PC-9 (cell line): ENCODE measurements at regions not wholly inside any gene's neighbourhood (a gene's known extent, or its start where the extent isn't known, plus 50 kb on each side); places are given as distances from the start of the nearest gene placed in this dataset.

Experiments used
- BruUV-seq: library from RNA; stranded (reverse); fragments of 400-500 nt; replicated peaks from 2 replicates; lab custom pipeline; 2021; lab: Mats Ljungman, UMichigan
- CTCF ChIA-PET: fragments of 300-600 bp; sonication (Branson Sonifier 250); formaldehyde crosslinking; loops from one replicate; lab custom pipeline; 2022; ENCODE audit warnings: antibody characterized with exemption; lab: Charles Lee
- POLR2A ChIA-PET: fragments of 300-600 bp; sonication (Branson Sonifier 250); formaldehyde crosslinking; loops from one replicate; lab custom pipeline; 2022; ENCODE audit warnings: antibody characterized with exemption; ENCODE audit not compliant: unreplicated experiment; lab: Charles Lee
- DNase-seq, 2 experiments: peaks; one replicate each; pipeline versions ENCODE4 v3.0.0 to v3.0.0-alpha.2; 2015 to 2022; ENCODE audit warnings: mixed read lengths in 1 of 2
- H2AFZ ChIP-seq: fragments of 200-600 bp; sonication (generic); 2 replicates; pipeline ENCODE4 v1.8.1; 2017; ENCODE audit warnings: antibody characterized with exemption
- H3F3A ChIP-seq: fragments of 200-600 bp; sonication (generic); 2 replicates; pipeline ENCODE4 v1.8.1; 2017; ENCODE audit warnings: antibody characterized with exemption, mild to moderate bottlenecking, low read depth; ENCODE audit not compliant: insufficient read depth
- H3K27ac ChIP-seq: fragments of 200-600 bp; sonication (generic); 2 replicates; pipeline ENCODE4 v1.6.1; 2016; ENCODE audit warnings: mixed run types
- H3K27me3 ChIP-seq: fragments of 200-600 bp; sonication (generic); 2 replicates; pipeline ENCODE4 v1.6.1; 2016; ENCODE audit warnings: low read depth, mixed run types; ENCODE audit not compliant: insufficient read depth
- H3K36me3 ChIP-seq: fragments of 200-600 bp; sonication (generic); 2 replicates; pipeline ENCODE4 v1.6.1; 2016; ENCODE audit warnings: low read depth, mixed run types
- H3K4me1 ChIP-seq: fragments of 200-600 bp; sonication (generic); replicated peaks from 2 replicates; pipeline ENCODE4 v1.6.1; 2016; ENCODE audit warnings: mixed run types; ENCODE audit not compliant: insufficient read depth
- H3K4me2 ChIP-seq: fragments of 200-600 bp; sonication (generic); 2 replicates; pipeline ENCODE4 v1.6.1; 2017; ENCODE audit warnings: mixed run types
- H3K4me3 ChIP-seq: fragments of 200-600 bp; sonication (generic); 2 replicates; pipeline ENCODE4 v1.6.1; 2016; ENCODE audit warnings: mixed run types
- H3K79me2 ChIP-seq: fragments of 200-600 bp; sonication (generic); 2 replicates; pipeline ENCODE4 v1.6.1; 2017; ENCODE audit warnings: low read depth, mixed run types
- H3K9me2 ChIP-seq: fragments of 200-600 bp; sonication (generic); 2 replicates; pipeline ENCODE4 v1.8.1; 2017; ENCODE audit warnings: mild to moderate bottlenecking; ENCODE audit not compliant: insufficient read depth
- H3K9me3 ChIP-seq: fragments of 200-600 bp; sonication (generic); 2 replicates; pipeline ENCODE4 v1.8.1; 2016; ENCODE audit warnings: low read depth; ENCODE audit not compliant: insufficient read depth
- H4K20me1 ChIP-seq: fragments of 200-600 bp; sonication (generic); 2 replicates; pipeline ENCODE4 v1.8.1; 2017; ENCODE audit not compliant: insufficient read depth
- EZH2 ChIP-seq: fragments of 200-600 bp; sonication (generic); IDR thresholded peaks from 2 replicates; pipeline ENCODE4 v1.8.0; 2017; ENCODE audit warnings: antibody characterized with exemption, low read depth
- intact Hi-C: fragments of 100-400 bp; cut with micrococcal nuclease; formaldehyde crosslinking; loops from one replicate; pipeline ENCODE4 v1.10.0; 2022; ENCODE audit not compliant: unreplicated experiment
- TF ChIP-seq, protein P1 (sequence below): fragments of 200-600 bp; sonication (generic); conservative IDR thresholded peaks from 2 replicates; pipeline ENCODE4 v1.6.1; 2017; ENCODE audit warnings: mixed run types, antibody characterized with exemption, mild to moderate bottlenecking, moderate library complexity

DNA sequence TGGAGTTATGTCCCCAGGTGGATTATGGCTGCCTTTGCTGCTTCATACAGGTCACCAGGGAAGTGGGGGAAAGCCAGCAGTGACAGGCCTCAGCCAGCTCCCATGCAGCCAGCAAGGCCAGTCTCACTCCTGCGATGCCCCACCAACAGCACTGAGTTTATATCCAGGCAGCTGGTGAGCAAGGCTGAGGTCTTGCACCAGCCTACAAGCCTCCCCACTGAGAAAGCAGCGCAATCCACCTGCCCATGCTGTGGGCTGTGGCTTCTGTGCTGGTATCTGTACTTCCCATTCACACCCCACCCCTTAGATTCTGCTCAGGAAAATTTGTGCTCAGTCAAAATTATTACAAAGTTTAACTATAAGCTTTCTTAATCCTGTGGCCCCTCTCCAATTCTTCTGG is 153.5 kb downstream of the HHIP start:
- H4K20me1 ChIP-seq = no peaks in the 10 kb centered on the region
- no peak for DNase-seq
- H3K4me3 ChIP-seq = no peak overlapping the region
- intact Hi-C loops = no loop called here
- ChIA-PET CTCF (no interaction called here), POLR2A (no interaction called here)
- H3K27ac ChIP-seq = no peak overlapping the region
- no TSS peak for BruUV-seq
- no peaks in the 10 kb centered on the region for H3K4me1 ChIP-seq
- H3K9me3 ChIP-seq = no peaks in the 10 kb centered on the region
- H3F3A ChIP-seq = no peaks in the 10 kb centered on the region
- TF ChIP-seq EZH2 = no peak
- TF ChIP-seq, protein P1, sequence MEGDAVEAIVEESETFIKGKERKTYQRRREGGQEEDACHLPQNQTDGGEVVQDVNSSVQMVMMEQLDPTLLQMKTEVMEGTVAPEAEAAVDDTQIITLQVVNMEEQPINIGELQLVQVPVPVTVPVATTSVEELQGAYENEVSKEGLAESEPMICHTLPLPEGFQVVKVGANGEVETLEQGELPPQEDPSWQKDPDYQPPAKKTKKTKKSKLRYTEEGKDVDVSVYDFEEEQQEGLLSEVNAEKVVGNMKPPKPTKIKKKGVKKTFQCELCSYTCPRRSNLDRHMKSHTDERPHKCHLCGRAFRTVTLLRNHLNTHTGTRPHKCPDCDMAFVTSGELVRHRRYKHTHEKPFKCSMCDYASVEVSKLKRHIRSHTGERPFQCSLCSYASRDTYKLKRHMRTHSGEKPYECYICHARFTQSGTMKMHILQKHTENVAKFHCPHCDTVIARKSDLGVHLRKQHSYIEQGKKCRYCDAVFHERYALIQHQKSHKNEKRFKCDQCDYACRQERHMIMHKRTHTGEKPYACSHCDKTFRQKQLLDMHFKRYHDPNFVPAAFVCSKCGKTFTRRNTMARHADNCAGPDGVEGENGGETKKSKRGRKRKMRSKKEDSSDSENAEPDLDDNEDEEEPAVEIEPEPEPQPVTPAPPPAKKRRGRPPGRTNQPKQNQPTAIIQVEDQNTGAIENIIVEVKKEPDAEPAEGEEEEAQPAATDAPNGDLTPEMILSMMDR = no peak
- H2AFZ ChIP-seq = no peak overlapping the region
- no peaks in the 10 kb centered on the region for H3K36me3 ChIP-seq
- H3K79me2 ChIP-seq = no peaks in the 10 kb centered on the region
- no peak overlapping the region for H3K4me2 ChIP-seq
- no peaks in the 10 kb centered on the region for H3K27me3 ChIP-seq
- H3K9me2 ChIP-seq = no peaks in the 10 kb centered on the region

DNA sequence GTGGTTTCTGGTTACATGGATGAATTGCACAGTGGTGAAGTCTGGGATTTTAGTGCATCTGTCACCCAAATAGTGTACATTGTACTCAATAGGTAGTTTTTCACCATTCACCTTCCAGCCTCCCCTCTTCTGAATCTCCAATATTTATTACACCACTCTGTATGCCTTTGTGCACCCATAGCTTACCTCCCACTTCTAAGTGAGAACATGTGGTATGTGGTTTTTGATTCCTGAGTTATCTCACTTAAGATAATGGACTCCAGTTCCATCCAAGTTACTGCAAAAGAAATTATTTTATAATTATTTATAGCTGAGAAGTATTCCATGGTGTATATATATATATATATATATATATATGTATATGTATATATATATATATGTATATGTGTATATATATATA is 155.8 kb downstream of the HHIP start:
- no peak for TF ChIP-seq EZH2
- TF ChIP-seq, protein P1 = no peak
- H3K4me2 ChIP-seq = no peak overlapping the region
- H2AFZ ChIP-seq = no peak overlapping the region
- no peak overlapping the region for H3K4me3 ChIP-seq
- DNase-seq = no peak
- H3K9me2 ChIP-seq = no peaks in the 10 kb centered on the region
- ChIA-PET POLR2A (no interaction called here), CTCF (no interaction called here)
- no peaks in the 10 kb centered on the region for H3K36me3 ChIP-seq
- H3K4me1 ChIP-seq = no peaks in the 10 kb centered on the region
- H3K79me2 ChIP-seq = no peaks in the 10 kb centered on the region
- no peaks in the 10 kb centered on the region for H4K20me1 ChIP-seq
- H3K27ac ChIP-seq = no peak overlapping the region
- no peaks in the 10 kb centered on the region for H3K27me3 ChIP-seq
- BruUV-seq = no TSS peak
- H3K9me3 ChIP-seq = no peaks in the 10 kb centered on the region
- no peaks in the 10 kb centered on the region for H3F3A ChIP-seq
- intact Hi-C loops = no loop called here

DNA sequence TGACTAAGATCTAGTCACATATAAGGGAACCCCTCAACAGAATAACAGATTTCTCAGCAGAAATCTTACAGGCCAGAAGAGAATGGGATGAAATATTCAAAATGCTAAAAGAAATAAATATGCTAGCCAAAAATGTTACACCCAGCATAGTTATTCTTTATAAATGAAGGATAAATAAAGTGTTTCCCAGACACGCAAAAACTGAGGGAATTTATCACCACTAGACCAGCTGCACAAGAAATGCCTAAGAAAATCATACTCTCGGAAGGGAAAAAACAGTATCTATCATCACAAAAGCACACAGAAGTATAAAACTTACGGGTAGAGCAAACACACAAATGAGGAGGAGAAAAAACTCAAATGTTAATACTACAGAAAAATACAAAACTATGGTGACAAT is 162.1 kb downstream of the HHIP start:
- no peak for DNase-seq
- Histone ChIP-seq H3K27ac (no peak overlapping the region), H3K79me2 (no peaks in the 10 kb centered on the region), H3K4me1 (no peaks in the 10 kb centered on the region), H3K9me3 (no peaks in the 10 kb centered on the region), H3K36me3 (no peaks in the 10 kb centered on the region), H3K4me2 (no peak overlapping the region), H3K9me2 (no peaks in the 10 kb centered on the region), H3F3A (no peaks in the 10 kb centered on the region), H3K4me3 (no peak overlapping the region), H2AFZ (no peak overlapping the region), H4K20me1 (no peaks in the 10 kb centered on the region), H3K27me3 (no peaks in the 10 kb centered on the region)
- TF ChIP-seq EZH2 = no peak
- TF ChIP-seq, protein P1 = no peak
- CTCF ChIA-PET = no interaction called here
- intact Hi-C loops = no loop called here
- POLR2A ChIA-PET = no interaction called here
- BruUV-seq = no TSS peak
